CD14-positive monocyte (primary cell): ENCODE measurements at regions not wholly inside any gene's neighbourhood (a gene's known extent, or its start where the extent isn't known, plus 50 kb on each side); places are given as distances from the start of the nearest gene placed in this dataset.

Experiments
- DNase-seq, 3 donors: peaks; one replicate each; pipeline ENCODE4 v3.0.0-alpha.2; 2011 to 2022
- H2AFZ ChIP-seq: 2 replicates; pipeline ENCODE4 v1.6.0; 2012; ENCODE audit warnings: mild to moderate bottlenecking, low read depth, low read length, inconsistent platforms; ENCODE audit not compliant: insufficient read depth, poor library complexity, severe bottlenecking
- H3K27ac ChIP-seq, 2 donors: 1 replicate in 1 of 2; 2 replicates in 1 of 2; pipeline ENCODE4 v1.5.1; 2012 to 2013; ENCODE audit warnings: low read length in 2 of 2, control low read depth in 1 of 2, inconsistent platforms in 1 of 2, low read depth in 1 of 2, mild to moderate bottlenecking in 1 of 2
- H3K27me3 ChIP-seq, 2 donors: one replicate each; pipeline versions ENCODE4 v1.6.0 to v1.6.1; 2011 to 2013; ENCODE audit warnings: low read length in 2 of 2; ENCODE audit not compliant: control insufficient read depth in 2 of 2, insufficient read depth in 2 of 2
- H3K36me3 ChIP-seq, 2 donors: replicated peaks in 1 of 2; 1 replicate in 1 of 2; 2 replicates in 1 of 2; pipeline versions ENCODE4 v1.5.1 to v1.6.1; 2012 to 2013; ENCODE audit warnings: low read length in 2 of 2, control low read depth in 1 of 2, inconsistent platforms in 1 of 2, mild to moderate bottlenecking in 1 of 2; ENCODE audit not compliant: insufficient read depth in 2 of 2, control insufficient read depth in 1 of 2
- H3K4me1 ChIP-seq, 2 donors: 1 replicate in 1 of 2; 2 replicates in 1 of 2; pipeline versions ENCODE4 v1.5.1 to v1.6.1; 2012 to 2013; ENCODE audit warnings: low read length in 2 of 2, control low read depth in 1 of 2, inconsistent platforms in 1 of 2, mild to moderate bottlenecking in 1 of 2, moderate library complexity in 1 of 2; ENCODE audit not compliant: insufficient read depth in 2 of 2, control insufficient read depth in 1 of 2
- H3K4me2 ChIP-seq: replicated peaks from 2 replicates; pipeline ENCODE3; 2012; ENCODE audit warnings: low read length, moderate library complexity, mild to moderate bottlenecking; ENCODE audit not compliant: poor library complexity, severe bottlenecking; ENCODE audit errors: extremely low read depth
- H3K4me3 ChIP-seq, 3 experiments: fragments of 200-600 bp in 1 of 3; sonication (generic) in 1 of 3; replicated peaks in 1 of 3; 1 replicate in 2 of 3; 2 replicates in 1 of 3; pipeline ENCODE4 v1.5.1; 2011 to 2013; ENCODE audit warnings: low read length in 3 of 3, mild to moderate bottlenecking in 3 of 3, control low read depth in 2 of 3, low read depth in 2 of 3, inconsistent platforms in 1 of 3, moderate library complexity in 1 of 3
- H3K79me2 ChIP-seq: 2 replicates; pipeline ENCODE4 v1.6.0; 2012; ENCODE audit warnings: mild to moderate bottlenecking, control low read depth, inconsistent platforms, low read length, moderate library complexity; ENCODE audit not compliant: insufficient read depth
- H3K9ac ChIP-seq: 2 replicates; pipeline ENCODE4 v1.6.0; 2017; ENCODE audit warnings: low read length, mild to moderate bottlenecking; ENCODE audit not compliant: insufficient read depth, poor library complexity, severe bottlenecking
- H3K9me3 ChIP-seq, 2 donors: replicated peaks in 1 of 2; 1 replicate in 1 of 2; 2 replicates in 1 of 2; pipeline versions ENCODE4 v1.5.1 to v1.6.1; 2012 to 2013; ENCODE audit warnings: low read length in 2 of 2, control low read depth in 1 of 2; ENCODE audit not compliant: control insufficient read depth in 1 of 2, insufficient read depth in 1 of 2
- H4K20me1 ChIP-seq: 2 replicates; pipeline ENCODE4 v1.6.0; 2012; ENCODE audit warnings: mild to moderate bottlenecking, low read length, control low read depth, moderate library complexity; ENCODE audit not compliant: insufficient read depth
- H3K27ac Mint-ChIP-seq, 7 donors: one replicate each; pipeline ENCODE4 v1.8.0; 2020; ENCODE audit warnings: mild to moderate bottlenecking in 7 of 7, mixed read lengths in 7 of 7, moderate library complexity in 6 of 7, inconsistent platforms in 2 of 7
- H3K27me3 Mint-ChIP-seq, 3 donors: one replicate each; pipeline ENCODE4 v1.8.0; 2021 to 2022; ENCODE audit warnings: low read depth in 3 of 3, mild to moderate bottlenecking in 3 of 3, mixed read lengths in 3 of 3, moderate library complexity in 3 of 3, inconsistent platforms in 1 of 3
- H3K36me3 Mint-ChIP-seq, 2 donors: one replicate each; pipeline ENCODE4 v1.8.0; 2020; ENCODE audit warnings: mixed read lengths in 2 of 2, inconsistent platforms in 1 of 2, mild to moderate bottlenecking in 1 of 2
- H3K4me1 Mint-ChIP-seq: one replicate; pipeline ENCODE4 v1.8.0; 2020; ENCODE audit warnings: mild to moderate bottlenecking, mixed read lengths
- H3K4me3 Mint-ChIP-seq, 2 donors: one replicate each; pipeline ENCODE4 v1.8.0; 2020; ENCODE audit warnings: mild to moderate bottlenecking in 2 of 2, mixed read lengths in 2 of 2, moderate library complexity in 1 of 2
- H3K9me3 Mint-ChIP-seq, 7 donors: one replicate each; pipeline ENCODE4 v1.8.0; 2020 to 2022; ENCODE audit warnings: mixed read lengths in 7 of 7, mild to moderate bottlenecking in 6 of 7, moderate library complexity in 6 of 7, inconsistent platforms in 2 of 7
- whole genome bisulfite sequencing: methylation state at CpG from one replicate; pipeline ENCODE4 v1.1.5; 2013; ENCODE audit warnings: missing lambda C conversion rate; ENCODE audit not compliant: insufficient coverage; 5-methylcytosine and 5-hydroxymethylcytosine counted together
- intact Hi-C, 2 donors: fragments of 100-400 bp; cut with micrococcal nuclease; formaldehyde crosslinking; loops; one replicate each; pipeline versions ENCODE4 v1.15.0 to v1.15.1; 2023
- TF ChIP-seq, protein P1 (sequence below): fragments of 200-600 bp; IDR thresholded peaks from one replicate; pipeline ENCODE4 v1.8.0; 2022; ENCODE audit warnings: antibody characterized with exemption, mild to moderate bottlenecking

DNA sequence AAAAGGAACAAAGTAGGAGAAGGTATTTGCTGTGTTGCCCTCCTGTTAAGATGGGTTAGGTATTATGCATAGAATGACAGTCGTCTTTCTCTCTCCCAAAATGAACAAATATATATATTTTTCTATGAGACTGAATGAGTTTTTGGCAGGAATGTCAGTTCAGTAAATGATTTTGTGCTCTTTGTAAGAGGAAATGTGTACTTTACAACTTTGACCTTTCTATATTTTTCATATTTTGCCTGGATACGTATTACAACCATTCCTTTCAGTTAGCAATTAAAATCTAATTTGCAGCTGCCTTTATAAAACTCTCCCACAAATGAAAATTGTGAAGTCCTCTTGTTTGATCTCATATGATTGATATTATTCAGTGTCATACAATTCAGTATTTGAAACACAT is 336.6 kb upstream of the MEOX2 start:
- H3K9me3 Mint-ChIP-seq, result peaks cover 0 to 5% (median 2%) of the 10 kb centered on the region in 7 donors
- H3K27me3 Mint-ChIP-seq, result peaks cover 0 to 1% (median 0%) of the 10 kb centered on the region in 3 donors
- no peak overlapping the region for H3K27ac Mint-ChIP-seq
- no peak for DNase-seq
- H3K36me3 Mint-ChIP-seq, result no peaks in the 10 kb centered on the region
- Histone ChIP-seq H3K27ac (no peak overlapping the region), H3K36me3 (no peaks in the 10 kb centered on the region), H3K79me2 (no peaks in the 10 kb centered on the region), H2AFZ (no peak overlapping the region), H3K9ac (no peak overlapping the region), H3K4me1 (no peaks in the 10 kb centered on the region), H3K9me3 (no peaks in the 10 kb centered on the region), H3K4me2 (no peak overlapping the region), H4K20me1 (no peaks in the 10 kb centered on the region), H3K4me3 (no peak overlapping the region), H3K27me3 (no peaks in the 10 kb centered on the region)
- no peaks in the 10 kb centered on the region for H3K4me1 Mint-ChIP-seq
- intact Hi-C loops, result no loop called here
- no CpG with 5 or more reads among the region's 2 CpGs for WGBS
- H3K4me3 Mint-ChIP-seq, result no peak overlapping the region
- TF ChIP-seq, protein P1, sequence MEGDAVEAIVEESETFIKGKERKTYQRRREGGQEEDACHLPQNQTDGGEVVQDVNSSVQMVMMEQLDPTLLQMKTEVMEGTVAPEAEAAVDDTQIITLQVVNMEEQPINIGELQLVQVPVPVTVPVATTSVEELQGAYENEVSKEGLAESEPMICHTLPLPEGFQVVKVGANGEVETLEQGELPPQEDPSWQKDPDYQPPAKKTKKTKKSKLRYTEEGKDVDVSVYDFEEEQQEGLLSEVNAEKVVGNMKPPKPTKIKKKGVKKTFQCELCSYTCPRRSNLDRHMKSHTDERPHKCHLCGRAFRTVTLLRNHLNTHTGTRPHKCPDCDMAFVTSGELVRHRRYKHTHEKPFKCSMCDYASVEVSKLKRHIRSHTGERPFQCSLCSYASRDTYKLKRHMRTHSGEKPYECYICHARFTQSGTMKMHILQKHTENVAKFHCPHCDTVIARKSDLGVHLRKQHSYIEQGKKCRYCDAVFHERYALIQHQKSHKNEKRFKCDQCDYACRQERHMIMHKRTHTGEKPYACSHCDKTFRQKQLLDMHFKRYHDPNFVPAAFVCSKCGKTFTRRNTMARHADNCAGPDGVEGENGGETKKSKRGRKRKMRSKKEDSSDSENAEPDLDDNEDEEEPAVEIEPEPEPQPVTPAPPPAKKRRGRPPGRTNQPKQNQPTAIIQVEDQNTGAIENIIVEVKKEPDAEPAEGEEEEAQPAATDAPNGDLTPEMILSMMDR, result no peak

DNA sequence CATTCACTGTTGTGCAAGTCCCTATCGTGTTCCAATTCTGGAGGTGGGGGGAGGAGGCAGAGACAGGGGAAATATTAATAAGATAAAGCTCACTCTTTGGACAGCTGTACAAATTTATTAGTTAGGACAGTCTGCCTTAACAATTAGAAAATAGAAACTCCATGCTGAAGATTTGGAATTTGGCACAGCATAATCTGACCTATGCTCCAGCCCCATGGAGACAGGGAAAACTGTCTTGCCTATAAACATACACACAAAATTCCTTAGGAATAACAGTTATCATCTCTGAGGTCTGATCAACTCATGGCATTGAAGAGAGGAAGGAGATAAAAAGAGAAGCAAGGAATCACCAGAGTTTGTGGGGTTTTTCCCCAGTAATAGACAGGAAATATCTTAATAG is 335.4 kb upstream of the MEOX2 start:
- TF ChIP-seq, protein P1, result no peak
- no peaks in the 10 kb centered on the region for H4K20me1 ChIP-seq
- Mint-ChIP-seq H3K27me3 (peaks cover 0 to 1% (median 0%) of the 10 kb centered on the region in 3 donors), H3K9me3 (peaks cover 0 to 7% (median 3%) of the 10 kb centered on the region in 7 donors), H3K36me3 (no peaks in the 10 kb centered on the region), H3K27ac (no peak overlapping the region), H3K4me3 (no peak overlapping the region), H3K4me1 (no peaks in the 10 kb centered on the region)
- H3K9ac ChIP-seq, result no peak overlapping the region
- no peak overlapping the region for H3K27ac ChIP-seq
- WGBS, result no CpG with 5 or more reads among the region's 1 CpG
- no peaks in the 10 kb centered on the region for H3K27me3 ChIP-seq
- no peak overlapping the region for H3K4me2 ChIP-seq
- no peaks in the 10 kb centered on the region for H3K4me1 ChIP-seq
- DNase-seq, result no peak
- H2AFZ ChIP-seq, result no peak overlapping the region
- no peak overlapping the region for H3K4me3 ChIP-seq
- H3K9me3 ChIP-seq, result no peaks in the 10 kb centered on the region
- intact Hi-C loops, result no loop called here
- H3K36me3 ChIP-seq, result no peaks in the 10 kb centered on the region
- H3K79me2 ChIP-seq, result no peaks in the 10 kb centered on the region
